Caco-2 (cell line): ENCODE measurements at regions not wholly inside any gene's neighbourhood (a gene's known extent, or its start where the extent isn't known, plus 50 kb on each side); places are given as distances from the start of the nearest gene placed in this dataset.

Source experiments
- BruUV-seq: library from RNA; stranded (reverse); fragments of 400-500 nt; replicated peaks from 2 replicates; lab custom pipeline; 2021; lab: Mats Ljungman, UMichigan
- CTCF ChIA-PET: fragments of 300-600 bp; sonication (Branson Sonifier 250); formaldehyde crosslinking; loops from one replicate; lab custom pipeline; 2022; ENCODE audit warnings: antibody characterized with exemption; lab: Charles Lee
- POLR2A ChIA-PET: fragments of 300-600 bp; sonication (Branson Sonifier 250); formaldehyde crosslinking; loops from one replicate; lab custom pipeline; 2022; ENCODE audit warnings: antibody characterized with exemption; lab: Charles Lee
- DNase-seq, 2 experiments: peaks; one replicate each; pipeline versions ENCODE4 v3.0.0 to v3.0.0-alpha.2; 2020 to 2022
- H3K27me3 ChIP-seq: replicated peaks from 2 replicates; pipeline ENCODE4 v1.6.0; 2011; ENCODE audit warnings: low read length; ENCODE audit not compliant: control insufficient read depth, insufficient read depth
- H3K36me3 ChIP-seq: 2 replicates; pipeline ENCODE4 v1.5.1; 2011; ENCODE audit warnings: low read length; ENCODE audit not compliant: control insufficient read depth, insufficient read depth
- H3K4me1 ChIP-seq: fragments of 250-450 bp; sonication (Bioruptor Pico); 2 replicates; pipeline ENCODE4 v1.5.1; 2020; ENCODE audit warnings: mild to moderate bottlenecking
- H3K4me3 ChIP-seq: 2 replicates; pipeline ENCODE4 v1.5.1; 2011; ENCODE audit warnings: low read depth, mild to moderate bottlenecking, control low read depth, low read length
- H3K9me3 ChIP-seq: fragments of 250-450 bp; sonication (Bioruptor Pico); 2 replicates; pipeline ENCODE4 v1.5.1; 2020; ENCODE audit warnings: mild to moderate bottlenecking, moderate library complexity
- H3K27ac Mint-ChIP-seq: one replicate; pipeline ENCODE4 v1.8.0; 2022; ENCODE audit warnings: mixed read lengths; ENCODE audit not compliant: unreplicated experiment
- H3K27me3 Mint-ChIP-seq: one replicate; pipeline ENCODE4 v1.8.0; 2022; ENCODE audit warnings: mixed read lengths; ENCODE audit not compliant: insufficient read depth, unreplicated experiment
- H3K36me3 Mint-ChIP-seq: one replicate; pipeline ENCODE4 v1.8.0; 2022; ENCODE audit warnings: mild to moderate bottlenecking, mixed read lengths; ENCODE audit not compliant: insufficient read depth, unreplicated experiment
- H3K4me1 Mint-ChIP-seq: one replicate; pipeline ENCODE4 v1.8.0; 2022; ENCODE audit warnings: low read depth, mixed read lengths; ENCODE audit not compliant: unreplicated experiment
- H3K4me3 Mint-ChIP-seq: one replicate; pipeline ENCODE4 v1.8.0; 2022; ENCODE audit warnings: mild to moderate bottlenecking, moderate library complexity, mixed read lengths; ENCODE audit not compliant: unreplicated experiment
- H3K9me3 Mint-ChIP-seq: one replicate; pipeline ENCODE4 v1.8.0; 2022; ENCODE audit warnings: mixed read lengths; ENCODE audit not compliant: unreplicated experiment
- CTCF ChIP-seq, 2 experiments: fragments of 200-600 bp in 1 of 2; IDR thresholded peaks; 1 replicate in 1 of 2; 2 replicates in 1 of 2; pipeline versions ENCODE4 v1.5.1 to v1.8.0; 2011 to 2022; ENCODE audit warnings: antibody characterized with exemption in 1 of 2, control low read depth in 1 of 2, inconsistent platforms in 1 of 2, low read depth in 1 of 2, low read length in 1 of 2, mild to moderate bottlenecking in 1 of 2, moderate library complexity in 1 of 2; ENCODE audit not compliant: insufficient read depth in 1 of 2, severe bottlenecking in 1 of 2, unreplicated experiment in 1 of 2
- intact Hi-C: fragments of 100-400 bp; cut with micrococcal nuclease; formaldehyde crosslinking; loops from one replicate; pipeline ENCODE4 v1.10.0; 2022; ENCODE audit not compliant: unreplicated experiment

- no peak overlapping the region for H3K4me3 Mint-ChIP-seq
- H3K27ac Mint-ChIP-seq = no peak overlapping the region
These were observed 160.6 kb upstream of the PLCXD3 start for GRCh38 chr5:41670854-41671479.

GRCh38 chr5:41670216-41670615 lies 159.8 kb upstream of the PLCXD3 start:
- ChIA-PET CTCF (no interaction called here), POLR2A (no interaction called here)
- Histone ChIP-seq H3K27me3 (no peaks in the 10 kb centered on the region), H3K36me3 (no peaks in the 10 kb centered on the region), H3K9me3 (no peaks in the 10 kb centered on the region), H3K4me3 (no peak overlapping the region), H3K4me1 (no peaks in the 10 kb centered on the region)
- Mint-ChIP-seq H3K4me3 (no peak overlapping the region), H3K36me3 (no peaks in the 10 kb centered on the region), H3K4me1 (no peaks in the 10 kb centered on the region), H3K27me3 (peaks cover 3% of the 10 kb centered on the region), H3K9me3 (peaks cover 13% of the 10 kb centered on the region), H3K27ac (no peak overlapping the region)
- intact Hi-C loops = no loop called here
- no peak for TF ChIP-seq CTCF (IDR thresholded peaks at IDR 0.05; ENCODE audit: insufficient read depth in 1 of 2, low read depth in 1 of 2, low read length in 1 of 2, severe bottlenecking in 1 of 2, unreplicated experiment in 1 of 2)
- no TSS peak for BruUV-seq
- no peak for DNase-seq

More at GRCh38 chr5:41670854-41671479, 160.6 kb upstream of the PLCXD3 start:
- no peaks in the 10 kb centered on the region for H3K36me3 Mint-ChIP-seq
- peaks cover 3% of the 10 kb centered on the region for H3K27me3 Mint-ChIP-seq
- H3K4me1 Mint-ChIP-seq = no peaks in the 10 kb centered on the region
- intact Hi-C loops = no loop called here
- BruUV-seq = no TSS peak
- TF ChIP-seq CTCF (IDR thresholded peaks at IDR 0.05; ENCODE audit: insufficient read depth in 1 of 2, low read depth in 1 of 2, low read length in 1 of 2, severe bottlenecking in 1 of 2, unreplicated experiment in 1 of 2) = no peak
- Histone ChIP-seq H3K9me3 (no peaks in the 10 kb centered on the region), H3K4me1 (no peaks in the 10 kb centered on the region), H3K36me3 (no peaks in the 10 kb centered on the region), H3K4me3 (no peak overlapping the region), H3K27me3 (no peaks in the 10 kb centered on the region)
- H3K9me3 Mint-ChIP-seq = peaks cover 13% of the 10 kb centered on the region
- ChIA-PET POLR2A (no interaction called here), CTCF (no interaction called here)
- DNase-seq = no peak

DNA sequence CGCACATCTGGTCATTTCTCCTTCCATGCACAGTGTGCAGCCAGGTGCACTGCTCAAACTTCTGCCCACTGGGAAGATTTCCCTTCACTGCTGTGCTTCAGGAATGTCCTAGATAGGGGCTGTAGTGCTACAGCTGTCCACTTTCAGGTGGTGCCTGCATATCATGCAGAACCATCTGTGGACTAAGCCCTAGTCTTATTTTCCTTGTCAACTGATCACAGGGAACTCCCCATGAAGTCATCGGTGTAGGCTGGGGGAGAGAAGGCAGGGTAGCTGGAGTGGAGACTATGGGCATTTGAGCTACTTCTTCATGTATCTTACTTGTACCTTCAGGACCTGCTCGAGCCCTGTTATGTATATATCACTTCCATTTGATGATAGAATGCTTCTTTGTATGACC lies 150.9 kb upstream of the PLCXD3 start:
- intact Hi-C loops = no loop called here
- DNase-seq = no peak
- no peaks in the 10 kb centered on the region for H3K9me3 Mint-ChIP-seq
- POLR2A ChIA-PET = no interaction called here
- H3K4me3 Mint-ChIP-seq = no peak overlapping the region
- no peaks in the 10 kb centered on the region for H3K27me3 Mint-ChIP-seq
- CTCF ChIA-PET = no interaction called here
- H3K27me3 ChIP-seq = no peaks in the 10 kb centered on the region
- H3K4me3 ChIP-seq = no peak overlapping the region
- H3K4me1 ChIP-seq = no peaks in the 10 kb centered on the region
- no TSS peak for BruUV-seq
- H3K9me3 ChIP-seq = no peaks in the 10 kb centered on the region
- no peak for TF ChIP-seq CTCF (IDR thresholded peaks at IDR 0.05; ENCODE audit: insufficient read depth in 1 of 2, low read depth in 1 of 2, low read length in 1 of 2, severe bottlenecking in 1 of 2, unreplicated experiment in 1 of 2)
- H3K4me1 Mint-ChIP-seq = no peaks in the 10 kb centered on the region
- no peaks in the 10 kb centered on the region for H3K36me3 Mint-ChIP-seq
- H3K36me3 ChIP-seq = no peaks in the 10 kb centered on the region
- no peak overlapping the region for H3K27ac Mint-ChIP-seq
